ENCODE measurements at regions not wholly inside any gene's neighbourhood (a gene's known extent, or its start where the extent isn't known, plus 50 kb on each side); places are given as distances from the start of the nearest gene placed in this dataset.
"Not testable (repeated sequence)": the region's sequence is repeated elsewhere in the genome, so short reads cannot be mapped to it uniquely, and the experiment has no call there.

GRCh38 chr17:45581860-45582259 is 91.3 kb upstream of the PLEKHM1 start:
- Mint-ChIP-seq H3K36me3 (peaks cover 19% of the 10 kb centered on the region), H3K4me3 (no peak overlapping the region), H3K4me1 (peaks cover 53% of the 10 kb centered on the region), H3K27me3 (no peaks in the 10 kb centered on the region), H3K9me3 (no peaks in the 10 kb centered on the region), H3K27ac (no peak overlapping the region)
- no peak for DNase-seq

- Mint-ChIP-seq H3K27me3 (peaks cover 6% of the 10 kb centered on the region), H3K4me3 (peak overlapping the region; percentile 98), H3K4me1 (peaks cover 35% of the 10 kb centered on the region), H3K9me3 (peaks cover 1% of the 10 kb centered on the region), H3K27ac (peak overlapping the region; percentile 99), H3K36me3 (peaks cover 21% of the 10 kb centered on the region)
- DNase-seq, result peak; percentile 80
Measured at GRCh38 chr17:45584092-45585036, 93.8 kb upstream of the PLEKHM1 start.

GRCh38 chr17:45585037-45585733 is 94.7 kb upstream of the PLEKHM1 start:
- peaks cover 21% of the 10 kb centered on the region for H3K36me3 Mint-ChIP-seq
- H3K4me1 Mint-ChIP-seq, result peaks cover 27% of the 10 kb centered on the region
- not testable (repeated sequence) for H3K27me3 Mint-ChIP-seq, H3K9me3 Mint-ChIP-seq
- peak overlapping the region; percentile 74 for H3K27ac Mint-ChIP-seq
- peak overlapping the region; percentile 98 for H3K4me3 Mint-ChIP-seq
- peak; percentile 85 for DNase-seq

GRCh38 chr17:45585794-45586650 is 95.5 kb upstream of the PLEKHM1 start:
- Mint-ChIP-seq H3K4me1 (peaks cover 23% of the 10 kb centered on the region), H3K36me3 (peaks cover 21% of the 10 kb centered on the region), H3K27ac (peak overlapping the region; percentile 59), H3K4me3 (peak overlapping the region; percentile 98)
- H3K9me3 Mint-ChIP-seq, H3K27me3 Mint-ChIP-seq: not testable (repeated sequence)
- DNase-seq, result peak; percentile 36

DNA sequence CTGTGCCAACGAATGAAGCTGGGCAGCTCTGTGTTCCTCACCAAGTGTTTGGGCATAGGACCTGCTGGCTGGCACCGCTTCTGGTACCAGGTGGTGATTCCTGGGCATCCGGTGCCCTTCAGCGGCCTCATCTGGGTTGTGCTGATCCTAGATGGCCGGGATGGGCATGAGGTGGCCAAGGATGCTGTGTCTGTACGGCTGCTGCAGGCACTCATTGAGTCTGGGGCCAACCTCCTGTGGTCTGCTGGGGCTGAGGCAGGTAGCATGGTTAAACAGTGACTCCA is 96.1 kb upstream of the PLEKHM1 start:
- H3K9me3 Mint-ChIP-seq, H3K27ac Mint-ChIP-seq, H3K27me3 Mint-ChIP-seq, H3K4me3 Mint-ChIP-seq, DNase-seq: not testable (repeated sequence)
- peaks cover 21% of the 10 kb centered on the region for H3K4me1 Mint-ChIP-seq
- peaks cover 18% of the 10 kb centered on the region for H3K36me3 Mint-ChIP-seq

- peak; percentile 60 for DNase-seq
- H3K36me3 Mint-ChIP-seq, H3K4me3 Mint-ChIP-seq, H3K9me3 Mint-ChIP-seq, H3K4me1 Mint-ChIP-seq: not testable (repeated sequence)
- peak overlapping the region; percentile 58 for H3K27ac Mint-ChIP-seq
- H3K27me3 Mint-ChIP-seq, result peaks cover 18% of the 10 kb centered on the region
Measured at GRCh38 chr17:45592433-45592923, 102.0 kb upstream of the PLEKHM1 start.

- not testable (repeated sequence) for H3K9me3 Mint-ChIP-seq, H3K4me1 Mint-ChIP-seq, H3K36me3 Mint-ChIP-seq, H3K4me3 Mint-ChIP-seq, H3K27ac Mint-ChIP-seq, DNase-seq
- H3K27me3 Mint-ChIP-seq, result peaks cover 11% of the 10 kb centered on the region
Measured at GRCh38 chr17:45596347-45596746, 105.8 kb upstream of the PLEKHM1 start.

GRCh38 chr17:45600052-45601012 is 109.8 kb upstream of the PLEKHM1 start:
- H3K4me1 Mint-ChIP-seq, H3K4me3 Mint-ChIP-seq, H3K27me3 Mint-ChIP-seq, H3K36me3 Mint-ChIP-seq, H3K9me3 Mint-ChIP-seq: not testable (repeated sequence)
- H3K27ac Mint-ChIP-seq, result peak overlapping the region; percentile 77
- DNase-seq, result peak; percentile 53

DNA sequence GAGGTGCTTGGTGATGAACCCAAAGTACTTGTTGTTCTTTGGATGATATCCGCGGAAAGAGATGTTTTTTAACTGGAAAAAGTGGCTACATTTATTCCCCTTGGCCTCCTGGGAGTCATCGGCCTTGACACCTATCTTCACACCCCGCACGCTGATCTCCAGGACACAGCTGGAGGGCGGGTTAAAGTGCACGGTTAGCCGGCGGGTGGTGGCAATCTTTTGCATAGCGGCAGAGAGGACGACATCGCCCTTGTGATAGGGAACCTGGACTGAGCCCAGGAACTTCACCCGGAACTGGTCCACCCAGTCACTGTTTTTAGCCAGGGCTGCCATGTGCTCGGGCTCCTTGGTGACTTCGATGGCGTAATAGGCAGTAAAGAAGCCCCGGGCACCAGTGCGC is 110.5 kb upstream of the PLEKHM1 start:
- DNase-seq, H3K27ac Mint-ChIP-seq, H3K9me3 Mint-ChIP-seq, H3K36me3 Mint-ChIP-seq, H3K4me1 Mint-ChIP-seq, H3K4me3 Mint-ChIP-seq, H3K27me3 Mint-ChIP-seq: not testable (repeated sequence)

GRCh38 chr17:45601605-45602539 is 111.4 kb upstream of the PLEKHM1 start:
- not testable (repeated sequence) for H3K27ac Mint-ChIP-seq

GRCh38 chr17:45605751-45606150 is 115.2 kb upstream of the PLEKHM1 start:
- H3K4me3 Mint-ChIP-seq, H3K4me1 Mint-ChIP-seq, H3K27ac Mint-ChIP-seq, H3K36me3 Mint-ChIP-seq, DNase-seq, H3K9me3 Mint-ChIP-seq, H3K27me3 Mint-ChIP-seq: not testable (repeated sequence)

More at GRCh38 chr17:45601605-45602539, 111.4 kb upstream of the PLEKHM1 start:
- H3K36me3 Mint-ChIP-seq, H3K27me3 Mint-ChIP-seq, H3K4me3 Mint-ChIP-seq, H3K4me1 Mint-ChIP-seq, DNase-seq, H3K9me3 Mint-ChIP-seq: not testable (repeated sequence)

DNA sequence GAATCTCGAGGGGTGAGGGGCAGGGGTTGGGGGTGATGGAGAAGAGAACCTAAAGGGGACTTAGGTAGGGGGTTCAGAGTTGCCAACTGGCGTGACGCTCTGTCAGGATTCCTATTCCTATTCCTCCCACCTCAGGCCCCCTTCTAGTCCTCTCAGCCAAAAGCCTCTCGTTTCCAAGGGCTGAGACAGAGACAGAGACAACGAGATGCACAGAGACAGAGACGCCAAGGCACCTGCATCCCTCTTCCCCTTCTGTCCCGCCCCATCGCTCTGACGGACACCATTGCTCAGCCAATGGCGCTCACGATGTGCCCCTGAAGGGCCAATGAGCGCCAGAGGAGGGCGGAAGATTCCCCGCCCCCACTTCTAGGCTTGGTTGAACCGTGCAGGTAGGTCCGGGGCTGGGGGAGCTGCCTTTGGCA is 129.5 kb upstream of the PLEKHM1 start:
- not testable (repeated sequence) for H3K4me1 Mint-ChIP-seq, H3K36me3 Mint-ChIP-seq, H3K27me3 Mint-ChIP-seq, H3K27ac Mint-ChIP-seq, H3K9me3 Mint-ChIP-seq
- DNase-seq, result peak; percentile 75
- peak overlapping the region; percentile 74 for H3K4me3 Mint-ChIP-seq

DNA sequence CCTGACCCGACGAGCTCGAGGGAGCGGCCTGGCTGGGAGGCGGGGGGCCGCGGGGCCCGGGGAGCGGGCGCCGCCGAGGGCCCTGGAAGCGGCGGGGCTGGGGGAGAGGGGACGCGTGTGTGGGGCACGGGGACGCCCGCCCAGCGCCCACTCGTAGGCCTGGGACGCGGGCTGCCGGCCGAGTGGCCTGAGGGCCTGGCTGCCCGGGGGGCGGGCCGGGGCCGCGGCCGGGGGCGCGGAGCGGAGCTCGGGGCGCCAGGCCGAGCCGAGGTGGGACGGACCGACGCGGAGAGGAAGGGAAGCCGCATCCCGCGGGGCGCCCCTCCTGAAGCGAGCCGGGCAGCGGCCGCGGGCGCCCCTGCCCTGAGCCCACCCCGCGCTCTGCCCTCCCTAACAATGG is 129.9 kb upstream of the PLEKHM1 start:
- peak overlapping the region; percentile 74 for H3K4me3 Mint-ChIP-seq
- H3K27ac Mint-ChIP-seq, H3K27me3 Mint-ChIP-seq, H3K9me3 Mint-ChIP-seq, H3K36me3 Mint-ChIP-seq, H3K4me1 Mint-ChIP-seq: not testable (repeated sequence)
- DNase-seq, result peak; percentile 31
